ENCODE measurements at regions not wholly inside any gene's neighbourhood (a gene's known extent, or its start where the extent isn't known, plus 50 kb on each side); places are given as distances from the start of the nearest gene placed in this dataset.
"Not testable (repeated sequence)": the region's sequence is repeated elsewhere in the genome, so short reads cannot be mapped to it uniquely, and the experiment has no call there.

DNA sequence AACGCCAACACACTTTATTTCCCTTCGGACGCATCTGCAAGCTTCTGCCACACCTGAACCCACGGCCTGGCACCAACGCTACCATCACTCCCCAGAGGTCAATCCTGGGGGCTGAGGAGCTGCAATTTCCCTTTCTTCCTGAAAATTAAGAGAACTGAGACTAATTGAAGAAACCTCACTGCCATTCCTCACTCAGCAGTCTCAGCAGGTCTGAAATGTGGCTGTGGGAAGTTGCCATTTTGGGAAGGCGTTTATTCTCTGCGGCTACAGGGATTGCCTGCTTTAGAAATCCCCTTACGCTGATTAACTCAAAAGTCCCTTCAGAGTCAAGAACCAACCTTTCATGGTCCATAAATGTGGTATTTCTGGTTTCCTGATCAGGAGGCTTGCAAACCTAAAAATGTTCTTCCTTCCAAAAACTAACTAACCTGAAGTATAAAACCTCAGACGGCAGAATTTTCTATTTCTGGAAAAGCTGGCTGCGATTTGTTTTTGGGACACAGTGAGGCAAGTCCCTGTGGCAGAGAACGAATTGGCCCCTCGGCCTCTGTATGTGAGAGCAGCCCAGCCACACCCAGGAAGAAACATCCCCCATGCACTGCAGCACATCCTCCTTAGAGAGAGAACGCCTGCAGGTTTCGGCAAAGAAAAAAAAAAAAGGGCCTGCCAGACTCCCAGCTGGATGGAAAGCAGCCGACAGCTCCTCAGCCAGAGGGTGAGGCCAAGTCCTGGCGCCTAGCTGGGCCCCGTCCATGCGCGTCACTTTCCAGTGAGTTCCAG lies 5404.8 kb upstream of the TPTE start:
- TF ChIP-seq, protein P1, sequence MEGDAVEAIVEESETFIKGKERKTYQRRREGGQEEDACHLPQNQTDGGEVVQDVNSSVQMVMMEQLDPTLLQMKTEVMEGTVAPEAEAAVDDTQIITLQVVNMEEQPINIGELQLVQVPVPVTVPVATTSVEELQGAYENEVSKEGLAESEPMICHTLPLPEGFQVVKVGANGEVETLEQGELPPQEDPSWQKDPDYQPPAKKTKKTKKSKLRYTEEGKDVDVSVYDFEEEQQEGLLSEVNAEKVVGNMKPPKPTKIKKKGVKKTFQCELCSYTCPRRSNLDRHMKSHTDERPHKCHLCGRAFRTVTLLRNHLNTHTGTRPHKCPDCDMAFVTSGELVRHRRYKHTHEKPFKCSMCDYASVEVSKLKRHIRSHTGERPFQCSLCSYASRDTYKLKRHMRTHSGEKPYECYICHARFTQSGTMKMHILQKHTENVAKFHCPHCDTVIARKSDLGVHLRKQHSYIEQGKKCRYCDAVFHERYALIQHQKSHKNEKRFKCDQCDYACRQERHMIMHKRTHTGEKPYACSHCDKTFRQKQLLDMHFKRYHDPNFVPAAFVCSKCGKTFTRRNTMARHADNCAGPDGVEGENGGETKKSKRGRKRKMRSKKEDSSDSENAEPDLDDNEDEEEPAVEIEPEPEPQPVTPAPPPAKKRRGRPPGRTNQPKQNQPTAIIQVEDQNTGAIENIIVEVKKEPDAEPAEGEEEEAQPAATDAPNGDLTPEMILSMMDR (IDR thresholded peaks at IDR 0.05; ENCODE audit: poor library complexity, severe bottlenecking), result not testable (repeated sequence)
- TF ChIP-seq EZH2 (IDR thresholded peaks at IDR 0.05; ENCODE audit: borderline replicate concordance, insufficient read depth, low read length, poor library complexity, severe bottlenecking); POLR2AphosphoS5 (IDR thresholded peaks at IDR 0.05); RAD21 (conservative IDR thresholded peaks at IDR 0.05); TAF1 (IDR thresholded peaks at IDR 0.05; ENCODE audit: low read depth); SMC3 (conservative IDR thresholded peaks at IDR 0.05; ENCODE audit: poor library complexity): not testable (repeated sequence)
- TF ChIP-seq, protein P2, sequence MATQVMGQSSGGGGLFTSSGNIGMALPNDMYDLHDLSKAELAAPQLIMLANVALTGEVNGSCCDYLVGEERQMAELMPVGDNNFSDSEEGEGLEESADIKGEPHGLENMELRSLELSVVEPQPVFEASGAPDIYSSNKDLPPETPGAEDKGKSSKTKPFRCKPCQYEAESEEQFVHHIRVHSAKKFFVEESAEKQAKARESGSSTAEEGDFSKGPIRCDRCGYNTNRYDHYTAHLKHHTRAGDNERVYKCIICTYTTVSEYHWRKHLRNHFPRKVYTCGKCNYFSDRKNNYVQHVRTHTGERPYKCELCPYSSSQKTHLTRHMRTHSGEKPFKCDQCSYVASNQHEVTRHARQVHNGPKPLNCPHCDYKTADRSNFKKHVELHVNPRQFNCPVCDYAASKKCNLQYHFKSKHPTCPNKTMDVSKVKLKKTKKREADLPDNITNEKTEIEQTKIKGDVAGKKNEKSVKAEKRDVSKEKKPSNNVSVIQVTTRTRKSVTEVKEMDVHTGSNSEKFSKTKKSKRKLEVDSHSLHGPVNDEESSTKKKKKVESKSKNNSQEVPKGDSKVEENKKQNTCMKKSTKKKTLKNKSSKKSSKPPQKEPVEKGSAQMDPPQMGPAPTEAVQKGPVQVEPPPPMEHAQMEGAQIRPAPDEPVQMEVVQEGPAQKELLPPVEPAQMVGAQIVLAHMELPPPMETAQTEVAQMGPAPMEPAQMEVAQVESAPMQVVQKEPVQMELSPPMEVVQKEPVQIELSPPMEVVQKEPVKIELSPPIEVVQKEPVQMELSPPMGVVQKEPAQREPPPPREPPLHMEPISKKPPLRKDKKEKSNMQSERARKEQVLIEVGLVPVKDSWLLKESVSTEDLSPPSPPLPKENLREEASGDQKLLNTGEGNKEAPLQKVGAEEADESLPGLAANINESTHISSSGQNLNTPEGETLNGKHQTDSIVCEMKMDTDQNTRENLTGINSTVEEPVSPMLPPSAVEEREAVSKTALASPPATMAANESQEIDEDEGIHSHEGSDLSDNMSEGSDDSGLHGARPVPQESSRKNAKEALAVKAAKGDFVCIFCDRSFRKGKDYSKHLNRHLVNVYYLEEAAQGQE (IDR thresholded peaks at IDR 0.05; ENCODE audit: borderline replicate concordance), result not testable (repeated sequence)
